Fibroblast of mammary gland (primary cell): ENCODE measurements at regions not wholly inside any gene's neighbourhood (a gene's known extent, or its start where the extent isn't known, plus 50 kb on each side); places are given as distances from the start of the nearest gene placed in this dataset.

Source experiments
- DNase-seq: peaks from one replicate; pipeline ENCODE4 v3.0.0-alpha.2; 2010; ENCODE audit warnings: low read depth
- H3K4me3 ChIP-seq: 2 replicates; pipeline ENCODE4 v1.5.1; 2011; ENCODE audit warnings: low read depth, mild to moderate bottlenecking, low read length, moderate library complexity; ENCODE audit not compliant: control insufficient read depth
- CTCF ChIP-seq: conservative IDR thresholded peaks from 2 replicates; pipeline ENCODE4 v1.5.1; 2011; ENCODE audit warnings: low read depth, low read length, inconsistent platforms; ENCODE audit not compliant: control insufficient read depth, insufficient read depth

GRCh38 chr6:169084067-169084466, 169.6 kb downstream of the THBS2 start:
- no peak for DNase-seq
- TF ChIP-seq CTCF: no peak
- H3K4me3 ChIP-seq: no peak overlapping the region

- DNase-seq: no peak
- no peak for TF ChIP-seq CTCF
- H3K4me3 ChIP-seq: no peak overlapping the region
These were observed 170.2 kb downstream of the THBS2 start for GRCh38 chr6:169083508-169083874.

- no peak overlapping the region for H3K4me3 ChIP-seq
- no peak for DNase-seq
- TF ChIP-seq CTCF: no peak
These were observed 170.7 kb downstream of the THBS2 start for GRCh38 chr6:169082817-169083507.

GRCh38 chr6:169082093-169082492, 171.6 kb downstream of the THBS2 start:
- no peak for DNase-seq
- H3K4me3 ChIP-seq: no peak overlapping the region
- no peak for TF ChIP-seq CTCF

- no peak for TF ChIP-seq CTCF
- no peak overlapping the region for H3K4me3 ChIP-seq
- DNase-seq: no peak
These were observed 172.4 kb downstream of the THBS2 start for GRCh38 chr6:169081248-169081647.

GRCh38 chr6:169079650-169080049, 174.0 kb downstream of the THBS2 start:
- H3K4me3 ChIP-seq: no peak overlapping the region
- TF ChIP-seq CTCF: no peak
- DNase-seq: no peak
